ENCODE measurements at regions not wholly inside any gene's neighbourhood (a gene's known extent, or its start where the extent isn't known, plus 50 kb on each side); places are given as distances from the start of the nearest gene placed in this dataset.

GRCh38 chr5:3179220-3179619 lies 416.4 kb upstream of the IRX1 start (continued):
- TF ChIP-seq SP1 (IDR thresholded peaks at IDR 0.05; ENCODE audit: low read depth, low read length) (no peak), BRCA1 (IDR thresholded peaks at IDR 0.05; ENCODE audit: low read depth, low read length) (no peak)
